Globus pallidus (tissue), 1 donor: ENCODE measurements at regions not wholly inside any gene's neighbourhood (a gene's known extent, or its start where the extent isn't known, plus 50 kb on each side); places are given as distances from the start of the nearest gene placed in this dataset.
"Not testable (repeated sequence)": the region's sequence is repeated elsewhere in the genome, so short reads cannot be mapped to it uniquely, and the experiment has no call there.

Experiments
- DNase-seq: peaks from one replicate; pipeline ENCODE4 v3.0.0-alpha.2; 2015; ENCODE audit warnings: low spot score

DNA sequence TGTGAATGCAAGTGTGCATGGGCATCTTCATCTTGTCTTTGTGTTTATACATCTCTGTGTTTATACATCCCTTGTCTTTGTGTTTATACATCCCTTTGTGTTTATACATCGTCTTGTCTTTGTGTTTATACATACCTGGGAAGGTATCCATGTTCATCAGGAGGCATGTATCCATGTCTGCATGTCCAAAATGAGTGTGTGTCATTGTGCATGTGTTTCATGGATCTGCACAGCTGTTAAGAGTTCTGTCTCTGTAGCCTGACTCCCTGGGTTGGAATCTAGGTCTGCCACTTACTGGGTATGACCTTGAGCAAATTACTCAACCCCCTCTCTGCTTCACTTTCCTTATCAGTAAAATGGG, 50.1 kb upstream of the SIRPA start:
- DNase-seq, result no peak

DNA sequence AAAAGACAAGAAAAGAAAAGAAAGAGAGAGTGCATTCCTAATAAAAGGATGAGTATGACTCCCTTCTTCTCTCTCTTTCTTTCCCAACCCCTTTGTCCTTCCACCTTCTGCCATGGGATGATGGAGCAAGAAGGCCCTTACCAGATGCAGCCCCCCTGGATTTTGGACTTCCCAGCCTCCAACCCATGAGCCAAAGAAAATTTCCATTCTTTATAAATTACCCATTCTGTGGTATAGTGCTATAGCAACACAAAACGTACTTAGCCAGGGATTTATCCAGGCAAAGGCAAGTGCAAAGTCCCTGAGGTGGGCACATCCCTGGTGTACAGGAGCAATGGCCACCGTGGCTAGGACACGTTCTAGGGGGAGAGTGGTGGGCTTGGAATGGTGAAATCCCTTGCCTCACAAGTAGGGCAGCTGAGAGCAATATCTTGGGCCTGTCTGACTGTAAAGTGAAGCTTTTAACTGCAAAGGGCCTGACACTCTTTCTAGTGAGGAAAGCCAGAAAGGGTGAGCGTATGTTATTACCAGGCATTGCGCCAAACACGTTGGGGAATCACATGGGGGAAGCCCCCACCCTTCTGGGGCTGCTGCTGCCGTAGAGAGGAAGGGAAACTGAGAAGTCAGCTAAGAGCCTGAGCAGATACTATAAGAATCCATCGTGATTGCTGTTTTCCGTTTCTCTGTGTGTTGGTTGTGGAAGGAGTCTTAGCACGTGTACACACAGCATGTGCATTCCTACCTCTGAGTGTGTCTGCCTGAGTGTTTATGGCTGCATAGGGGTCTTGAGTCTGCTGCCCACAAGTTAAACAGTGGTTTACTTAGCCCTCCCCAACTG, 50.7 kb upstream of the SIRPA start:
- DNase-seq, result peak; percentile 72

DNA sequence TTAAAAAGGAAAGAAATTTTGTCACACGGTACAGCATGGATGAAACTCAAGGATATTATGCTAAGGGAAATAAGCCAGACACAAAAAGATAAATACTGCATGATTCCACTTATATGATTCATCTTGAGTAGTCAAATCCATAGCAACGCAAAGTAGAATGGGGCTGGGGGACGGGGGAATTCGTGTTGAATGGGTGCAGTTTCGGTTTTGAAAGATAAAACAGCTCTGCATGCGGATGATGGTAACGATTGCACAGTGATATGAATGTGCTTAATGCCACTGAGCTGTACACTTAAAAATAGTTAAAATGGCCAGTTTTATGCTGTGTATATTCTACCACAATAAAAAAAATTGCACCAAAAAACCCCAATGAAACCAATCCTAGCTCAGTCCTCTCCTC, 52.9 kb upstream of the SIRPA start:
- DNase-seq, result no peak

DNA sequence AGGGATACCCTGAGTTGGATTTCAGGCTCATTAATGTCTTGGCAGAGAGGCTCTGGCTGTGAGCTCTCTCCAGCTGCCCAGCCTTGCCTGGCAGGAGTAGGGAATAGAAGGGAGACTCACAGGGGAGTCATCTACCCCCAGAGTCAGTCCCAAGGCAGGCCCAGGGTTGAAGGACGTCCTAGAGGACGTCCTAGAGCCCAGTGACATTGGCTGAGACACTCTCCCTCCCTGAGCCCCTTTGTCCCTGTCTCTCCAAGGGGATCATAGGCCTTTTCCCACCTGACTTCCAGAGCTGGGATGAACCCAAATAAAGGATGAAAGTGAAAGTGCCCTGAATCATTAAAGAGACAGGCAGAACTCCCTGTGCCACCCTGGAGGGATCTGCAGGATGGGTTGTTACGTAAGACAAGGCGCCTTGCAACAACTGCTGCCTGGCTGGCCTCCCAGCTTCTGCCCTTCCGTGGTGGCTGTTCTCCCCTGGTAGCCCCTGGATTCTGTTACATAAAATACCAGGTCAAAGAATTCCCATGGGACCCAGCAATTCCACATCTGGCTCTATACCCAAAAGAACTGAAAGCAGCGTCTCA, 53.6 kb upstream of the SIRPA start:
- peak; percentile 70 for DNase-seq

DNA sequence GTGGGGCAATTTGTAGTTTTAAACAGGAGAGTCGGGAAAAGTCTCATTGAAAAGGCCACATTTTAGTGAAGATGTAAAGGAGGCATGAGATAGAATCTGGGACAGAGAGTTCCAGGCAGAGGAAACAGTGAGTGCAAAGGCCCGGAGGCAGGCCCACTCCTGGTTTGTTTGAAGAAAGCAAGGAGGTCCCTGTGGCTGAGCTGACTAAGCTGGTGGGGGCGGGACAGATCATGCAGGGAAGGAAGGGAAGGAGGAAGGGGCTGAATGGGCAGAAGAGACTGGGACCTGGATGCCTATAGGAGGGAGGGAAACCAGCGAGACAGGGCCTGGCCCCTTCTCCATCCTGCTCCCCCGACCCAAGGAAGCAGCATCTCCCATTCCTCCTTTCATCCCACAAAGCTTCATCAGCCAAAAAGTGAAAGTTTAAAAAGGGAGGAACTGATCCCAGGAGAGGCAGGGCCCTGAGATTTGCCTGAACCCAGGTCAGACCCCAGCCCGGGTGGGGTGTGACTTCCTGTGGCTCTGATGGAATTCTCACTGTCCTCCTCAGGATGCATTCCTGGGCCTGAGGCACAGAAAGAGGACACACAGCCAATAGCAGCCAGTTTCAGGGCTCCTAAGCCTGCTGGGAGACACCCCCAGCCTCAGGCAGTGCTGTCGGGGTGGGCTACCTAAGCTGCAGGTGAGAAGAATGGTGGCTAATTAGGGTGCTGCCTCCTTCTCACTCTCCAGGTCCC, 54.2 kb upstream of the SIRPA start:
- DNase-seq, result no peak

DNA sequence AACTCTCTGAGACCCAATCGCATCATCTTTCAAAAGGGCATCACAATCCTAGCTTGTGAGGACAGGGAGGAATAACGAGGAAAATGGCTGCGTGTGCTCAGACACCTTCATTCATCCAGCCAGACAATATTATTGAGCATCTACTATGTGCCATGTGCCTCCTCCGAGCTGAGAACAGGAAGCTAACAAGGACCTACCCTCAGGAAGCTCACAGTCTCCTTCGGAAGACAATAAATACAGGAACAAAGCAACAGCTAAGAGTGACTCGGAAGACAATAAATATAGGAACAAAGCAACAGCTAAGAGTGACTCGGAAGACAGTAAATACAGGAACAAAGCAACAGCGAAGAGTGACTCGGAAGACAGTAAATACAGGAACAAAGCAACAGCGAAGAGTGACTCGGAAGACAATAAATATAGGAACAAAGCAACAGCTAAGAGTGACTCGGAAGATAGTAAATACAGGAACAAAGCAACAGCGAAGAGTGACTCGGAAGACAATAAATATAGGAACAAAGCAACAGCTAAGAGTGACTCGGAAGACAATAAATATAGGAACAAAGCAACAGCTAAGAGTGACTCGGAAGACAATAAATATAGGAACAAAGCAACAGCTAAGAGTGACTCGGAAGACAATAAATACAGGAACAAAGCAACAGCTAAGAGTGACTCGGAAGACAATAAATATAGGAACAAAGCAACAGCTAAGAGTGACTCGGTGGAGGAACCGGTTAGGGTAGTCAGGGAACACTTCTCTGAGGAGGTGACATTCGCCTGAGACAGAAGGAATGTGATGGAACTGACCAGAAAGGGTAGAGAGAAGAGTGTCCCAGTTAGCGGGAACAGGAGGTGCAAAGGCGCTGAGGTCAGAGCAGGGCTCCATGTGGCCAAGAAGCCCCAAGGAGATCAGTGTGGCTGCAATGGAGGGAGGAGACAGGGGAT, 55.6 kb upstream of the SIRPA start:
- not testable (repeated sequence) for DNase-seq

DNA sequence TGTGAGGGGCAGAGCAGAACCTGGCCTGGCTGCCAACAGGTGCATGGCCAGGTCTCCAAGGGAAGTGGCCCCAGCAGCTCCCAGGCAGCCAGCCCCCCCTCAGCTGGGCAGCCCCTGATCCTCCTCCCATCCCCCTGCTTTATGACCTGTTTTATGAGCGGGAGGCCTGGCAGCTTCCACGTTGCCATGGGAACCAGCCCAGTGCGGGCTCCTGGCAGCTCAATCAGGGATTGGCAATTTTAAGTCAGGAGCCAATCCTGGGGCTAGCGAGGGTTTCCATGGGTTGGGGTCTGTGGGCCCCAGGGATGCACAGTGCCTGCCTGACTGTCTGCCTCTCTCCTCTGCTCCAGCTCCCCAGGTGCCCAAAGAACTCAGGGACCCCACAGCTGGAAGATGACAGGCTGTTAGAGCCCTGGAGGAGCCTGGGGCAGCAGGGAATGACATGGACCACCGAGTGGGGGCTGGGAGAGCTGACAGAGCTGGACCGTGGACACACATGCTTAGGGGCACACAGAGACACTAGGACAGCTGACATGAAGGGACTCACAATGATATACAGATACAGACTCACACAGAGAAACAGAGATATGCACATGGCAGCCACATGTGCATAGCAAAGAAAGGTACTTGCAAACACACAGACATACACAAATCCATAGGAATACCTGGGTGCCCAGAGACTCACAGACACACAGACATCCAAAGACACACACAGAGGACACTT, 56.5 kb upstream of the SIRPA start:
- peak; percentile 30 for DNase-seq

DNA sequence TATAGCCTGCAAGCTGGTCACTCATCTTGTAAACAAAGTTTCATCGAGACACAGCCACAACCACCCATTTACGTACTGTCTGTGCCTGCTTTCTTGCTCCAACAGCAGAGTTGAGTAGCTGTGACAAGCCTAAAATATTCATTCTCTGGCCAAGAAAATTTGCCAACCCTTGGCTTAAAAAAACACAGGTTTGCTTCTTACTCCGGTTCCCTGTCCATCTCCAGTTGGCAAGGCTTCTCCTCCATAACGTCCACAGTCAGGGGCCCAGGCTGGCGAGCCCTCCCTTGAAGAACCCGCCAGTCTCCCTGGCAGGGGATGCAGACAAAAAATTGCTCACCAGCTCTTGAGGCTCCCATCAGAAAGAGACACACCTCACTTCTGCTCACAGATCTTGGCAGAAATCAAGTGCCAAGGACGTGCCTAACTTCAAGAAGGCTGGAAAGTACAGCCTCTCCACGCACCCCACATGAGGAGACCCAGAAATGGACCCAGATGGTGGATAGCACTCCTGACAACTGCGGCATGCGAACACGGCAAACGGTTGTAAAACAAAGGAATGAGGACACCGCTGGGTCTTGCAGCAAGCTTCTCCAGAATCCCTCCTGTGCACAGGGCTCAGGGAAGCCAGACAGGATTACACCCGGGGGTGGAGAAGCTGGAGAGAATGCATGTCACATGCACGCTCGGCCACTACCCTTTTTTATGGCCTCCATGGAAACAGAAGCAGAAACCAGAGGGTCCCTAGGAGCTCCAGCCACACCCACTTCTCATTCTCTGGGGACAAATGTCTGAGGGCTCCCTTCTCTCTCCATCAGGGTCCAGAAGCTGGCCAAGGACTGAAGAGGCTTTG, 59.8 kb upstream of the SIRPA start:
- no peak for DNase-seq

DNA sequence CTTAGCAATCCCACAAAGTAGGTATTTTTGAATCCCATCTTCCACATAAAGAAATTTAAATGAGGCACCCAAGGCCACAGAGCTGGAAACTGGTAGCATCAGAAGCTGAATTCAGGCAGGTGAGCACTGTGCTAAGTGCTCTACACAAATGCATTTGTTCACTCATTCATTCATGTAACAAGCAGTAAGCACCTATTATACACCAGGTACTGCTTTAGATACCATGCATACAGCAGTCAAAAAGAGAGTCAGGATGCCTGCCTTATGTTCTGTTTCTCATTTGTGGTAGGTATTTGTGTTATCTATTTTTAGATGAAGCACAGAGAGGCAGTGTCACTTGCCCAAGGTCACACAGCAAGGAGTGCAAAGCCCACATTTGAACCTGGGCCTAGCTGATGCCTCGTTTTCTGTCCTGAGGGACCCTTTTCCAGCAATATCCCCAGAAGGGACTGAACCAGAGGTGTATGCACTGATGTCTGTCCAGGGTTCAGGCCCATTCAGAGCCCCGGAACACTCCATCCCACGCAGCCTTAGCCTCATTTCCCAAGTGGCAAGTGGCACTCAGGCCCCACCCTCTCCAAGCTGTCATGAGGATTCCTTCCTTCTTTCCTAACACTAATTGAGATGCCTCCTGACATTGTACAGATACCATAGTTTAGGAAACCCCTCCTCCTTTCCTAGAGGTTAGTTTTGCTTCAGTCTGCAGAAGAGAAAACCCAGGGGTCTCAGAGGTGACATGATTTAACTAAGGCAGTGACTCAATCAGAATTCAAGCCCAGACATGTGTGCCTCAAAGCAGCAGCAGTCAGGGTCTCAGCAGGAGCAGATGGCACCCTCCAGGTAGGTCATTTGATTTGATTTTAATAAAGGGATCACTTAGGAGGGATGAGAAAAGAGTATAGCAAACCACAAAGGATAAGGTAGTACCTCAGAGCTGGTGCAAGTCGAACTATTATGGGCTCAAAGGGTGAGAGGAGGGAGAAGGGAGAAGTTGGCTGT, 61.2 kb upstream of the SIRPA start:
- no peak for DNase-seq

DNA sequence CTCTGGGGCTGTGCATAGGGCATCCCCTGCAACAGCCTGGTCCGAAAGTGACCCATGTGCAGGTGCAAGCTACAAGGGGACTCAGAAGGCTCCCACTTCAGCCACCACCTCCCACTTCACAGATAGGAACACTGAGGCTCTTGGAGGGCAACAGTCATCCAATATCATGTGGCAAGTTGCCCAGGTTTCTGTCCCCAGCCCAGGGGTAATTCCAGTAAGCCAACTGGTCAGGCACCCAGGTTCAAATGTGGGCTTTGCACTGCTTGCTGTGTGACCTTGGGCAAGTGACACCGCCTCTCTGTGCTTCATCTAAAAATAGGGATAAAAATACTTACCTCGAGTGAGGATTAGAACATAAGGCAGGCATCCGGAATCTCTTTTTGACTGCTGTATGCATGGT, 62.0 kb upstream of the SIRPA start:
- DNase-seq, result no peak

DNA sequence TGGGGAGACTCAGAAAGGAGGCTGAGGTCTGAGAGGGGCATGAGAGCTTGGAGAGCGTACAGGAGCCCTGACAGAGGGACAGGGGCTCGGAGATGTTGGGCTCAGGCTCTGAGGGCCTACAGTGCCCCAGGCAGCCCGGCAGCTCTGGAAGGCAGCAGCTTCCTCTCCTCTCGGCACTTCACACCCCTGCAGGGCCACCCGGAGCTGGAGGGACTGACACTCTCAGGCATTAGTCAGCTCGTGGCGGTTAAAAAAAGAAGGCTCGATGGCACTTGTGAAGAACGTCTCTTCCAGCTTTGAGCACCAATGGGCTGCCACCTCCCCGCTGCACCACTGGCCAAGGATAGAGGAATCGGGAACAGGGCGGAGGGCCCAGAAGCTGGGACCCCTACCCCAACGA, 62.6 kb upstream of the SIRPA start:
- no peak for DNase-seq

DNA sequence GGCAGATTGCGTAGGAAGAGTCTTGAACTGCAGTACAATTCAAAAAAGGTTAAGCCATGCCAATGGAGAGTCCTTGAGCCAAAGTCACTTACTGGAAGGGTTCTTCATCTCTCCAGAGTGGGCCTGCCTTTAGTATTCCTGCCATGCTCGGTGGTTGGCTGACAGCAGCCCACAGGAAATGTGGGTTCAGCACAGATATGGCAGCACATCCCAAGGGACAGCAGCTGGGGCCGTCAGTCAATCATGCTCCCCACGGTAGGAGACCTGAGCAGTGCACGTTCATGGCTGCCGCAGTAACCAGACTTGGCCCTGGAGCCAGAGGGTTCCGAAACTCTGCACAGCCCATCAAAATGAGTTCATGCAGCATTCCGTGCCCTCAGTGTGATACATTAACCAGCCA, 63.6 kb upstream of the SIRPA start:
- DNase-seq, result no peak

DNA sequence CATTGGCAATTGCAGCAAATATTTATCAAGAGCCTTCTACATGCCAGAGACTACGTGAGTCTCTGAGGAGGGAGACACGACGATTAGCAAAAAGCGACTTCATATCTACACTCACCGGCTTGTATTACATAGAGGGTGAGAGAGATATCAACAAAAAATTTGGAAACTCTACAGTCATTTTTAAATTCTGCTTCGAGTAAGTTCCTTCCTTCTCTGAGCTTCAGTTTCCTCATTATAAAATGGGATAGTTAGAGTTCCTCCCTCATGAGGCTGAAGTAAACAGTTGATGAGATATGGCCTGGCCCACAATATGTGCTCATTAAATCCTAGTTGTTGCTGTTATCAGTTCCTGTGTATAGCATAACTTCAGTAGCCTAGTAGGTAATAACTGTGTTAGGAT, 64.1 kb upstream of the SIRPA start:
- no peak for DNase-seq

DNA sequence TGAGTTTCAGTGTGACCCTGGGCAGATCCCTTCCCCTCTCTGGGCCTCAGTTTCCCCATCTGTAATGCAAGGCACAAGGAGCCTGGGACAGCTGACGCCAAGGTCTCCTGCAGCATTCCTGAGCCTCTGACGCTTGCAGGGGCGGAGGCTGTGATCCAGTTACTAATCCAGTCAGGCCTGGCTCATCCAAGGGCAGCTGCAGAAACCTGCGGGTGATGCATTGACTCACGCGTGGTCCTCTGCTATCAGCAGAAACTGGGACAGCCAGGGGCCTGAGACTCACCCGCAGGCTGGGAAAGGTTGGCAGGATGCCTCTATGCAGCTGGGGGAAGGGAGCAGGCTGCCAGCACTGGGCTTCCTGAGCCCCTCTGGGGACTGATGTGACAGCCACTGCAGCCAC, 65.0 kb upstream of the SIRPA start:
- peak; percentile 78 for DNase-seq

DNA sequence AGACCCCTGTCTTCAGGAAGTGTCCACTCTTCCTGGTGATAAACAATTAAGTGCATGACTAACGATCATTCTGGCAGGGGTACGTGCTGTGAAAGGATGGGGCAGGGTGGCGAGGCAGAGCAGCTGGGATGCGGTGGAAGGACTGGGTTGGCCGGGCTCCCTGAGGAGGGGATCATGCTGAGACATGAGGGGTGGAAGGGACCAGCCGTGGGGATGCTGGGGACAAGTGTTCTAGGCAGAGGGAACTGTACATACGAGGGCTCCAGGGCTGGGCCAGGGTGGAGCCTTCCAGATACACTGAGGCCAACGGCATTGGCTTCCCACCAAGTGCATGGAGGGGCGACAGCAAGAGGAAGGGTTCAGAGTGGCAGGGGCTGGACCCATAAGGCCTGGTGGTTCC, 65.7 kb upstream of the SIRPA start:
- DNase-seq, result no peak

DNA sequence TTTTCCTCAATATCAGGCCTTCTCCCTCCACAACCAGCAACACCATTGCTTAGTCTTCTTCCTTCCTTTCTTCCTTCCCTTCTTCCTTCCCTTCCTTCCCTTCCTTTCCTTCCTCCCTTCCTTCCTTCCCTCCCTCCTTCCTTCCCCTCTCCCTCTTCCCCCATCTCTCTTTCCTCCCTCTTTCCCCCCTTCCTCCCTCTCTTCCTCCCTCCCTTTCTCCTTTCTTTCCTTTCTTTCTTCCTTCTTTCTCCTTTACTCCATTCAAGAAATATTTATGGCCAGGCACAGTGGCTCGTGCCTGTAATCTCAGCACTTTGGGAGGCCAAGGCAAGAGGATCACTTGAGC, 66.4 kb upstream of the SIRPA start:
- DNase-seq, result no peak

DNA sequence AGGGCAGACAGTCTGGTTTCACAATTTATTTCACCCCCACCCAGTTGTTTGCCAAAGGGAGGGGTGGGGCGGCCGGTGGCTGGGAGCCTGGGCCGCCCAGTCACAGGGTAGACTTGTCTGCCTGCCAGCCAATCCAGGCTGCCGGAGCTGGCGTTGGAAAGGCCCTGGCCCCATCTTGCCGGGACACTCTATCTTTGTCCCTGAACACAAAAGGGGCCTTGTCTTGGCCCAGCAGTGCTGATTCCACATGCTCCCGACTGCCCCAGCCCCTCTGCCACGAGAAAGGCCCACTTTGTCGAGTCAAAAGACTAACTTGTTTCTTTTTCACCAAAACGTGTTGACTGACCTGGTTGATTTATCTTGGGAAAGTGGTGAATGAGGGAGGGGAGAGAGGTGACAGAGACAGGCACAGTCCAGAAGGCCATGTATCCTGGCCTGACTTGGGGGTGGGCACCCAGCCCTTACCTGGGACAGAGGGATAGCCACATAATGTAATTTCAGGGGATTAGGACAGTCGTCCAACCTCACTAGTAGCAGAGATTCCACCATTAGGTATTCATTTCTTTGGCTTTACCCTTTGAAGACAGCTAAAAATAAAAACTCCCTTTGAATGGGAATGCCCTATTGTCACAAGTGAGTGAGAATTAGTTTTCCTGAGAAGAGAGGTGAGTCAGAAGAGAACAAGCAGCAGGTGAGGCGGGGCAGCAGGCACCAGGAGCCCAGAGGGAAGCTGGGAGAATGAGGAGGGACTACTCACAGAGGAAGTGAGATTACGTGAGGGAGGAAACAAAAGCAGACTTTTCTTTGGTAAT, 67.0 kb upstream of the SIRPA start:
- DNase-seq, result peak; percentile 99

DNA sequence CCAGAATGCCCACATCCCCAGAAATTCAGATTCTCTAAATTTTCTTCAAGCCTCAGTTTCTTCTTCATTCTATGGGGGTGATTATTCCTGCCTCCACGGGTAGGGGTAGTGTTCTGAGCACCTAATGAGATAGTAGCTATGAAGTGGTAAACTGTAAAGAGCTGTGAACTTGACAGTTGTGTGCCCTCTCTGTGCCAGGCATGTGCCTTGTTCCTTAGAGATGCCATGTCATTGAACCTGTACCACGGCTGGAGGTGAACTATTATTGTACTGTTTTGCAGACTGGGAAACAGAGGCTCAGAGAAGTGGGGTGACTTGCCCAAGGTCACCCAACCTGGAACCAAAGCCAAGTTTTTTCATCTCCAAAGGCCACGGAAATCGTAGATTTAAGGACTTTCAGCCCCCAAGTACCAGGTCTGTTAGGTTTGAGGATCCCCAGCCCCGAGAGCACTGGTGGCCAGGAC, 67.7 kb upstream of the SIRPA start:
- no peak for DNase-seq
